OCI-LY7 (cell line): ENCODE measurements at regions not wholly inside any gene's neighbourhood (a gene's known extent, or its start where the extent isn't known, plus 50 kb on each side); places are given as distances from the start of the nearest gene placed in this dataset.

ENCODE experiments used
- CTCF ChIP-seq: fragments of 200-600 bp; sonication (generic); conservative IDR thresholded peaks from 2 replicates; pipeline ENCODE4 v1.5.1; 2014; ENCODE audit warnings: mild to moderate bottlenecking, antibody characterized with exemption, low read length, moderate library complexity, mixed read lengths
- EZH2phosphoT487 ChIP-seq: fragments of 200-600 bp; sonication (generic); IDR thresholded peaks from 2 replicates; pipeline ENCODE4 v1.6.1; 2018; ENCODE audit warnings: low read depth, borderline replicate concordance, mild to moderate bottlenecking, mixed run types, antibody characterized with exemption, low read length, moderate library complexity, mixed read lengths

- TF ChIP-seq CTCF (no peak), EZH2phosphoT487 (no peak)
Measured at GRCh38 chr3:1571736-1572135, 478.9 kb downstream of the CNTN6 start.
